Neural crest cell (in vitro differentiated cells): ENCODE measurements at regions not wholly inside any gene's neighbourhood (a gene's known extent, or its start where the extent isn't known, plus 50 kb on each side); places are given as distances from the start of the nearest gene placed in this dataset.

Experiments
- DNase-seq: peaks from one replicate; pipeline ENCODE4 v3.0.0; 2021; ENCODE audit warnings: low read depth, mixed read lengths, low spot score
- H3K27ac Mint-ChIP-seq: one replicate; pipeline ENCODE4 v1.8.0; 2021; ENCODE audit warnings: mild to moderate bottlenecking, mixed read lengths; ENCODE audit not compliant: unreplicated experiment
- H3K27me3 Mint-ChIP-seq: 2 replicates; pipeline ENCODE4 v1.8.0; 2021; ENCODE audit warnings: low read depth, mild to moderate bottlenecking, mixed read lengths
- H3K36me3 Mint-ChIP-seq: 2 replicates; pipeline ENCODE4 v1.8.0; 2021; ENCODE audit warnings: low read depth, mild to moderate bottlenecking, mixed read lengths
- H3K4me1 Mint-ChIP-seq: 2 replicates; pipeline ENCODE4 v1.8.0; 2021; ENCODE audit warnings: mixed read lengths
- H3K4me3 Mint-ChIP-seq: one replicate; pipeline ENCODE4 v1.8.0; 2021; ENCODE audit warnings: mild to moderate bottlenecking, mixed read lengths
- H3K9me3 Mint-ChIP-seq: 2 replicates; pipeline ENCODE4 v1.8.0; 2021; ENCODE audit warnings: mixed read lengths
- TF ChIP-seq, protein P1 (sequence below): fragments of 200-600 bp; sonication (generic); conservative IDR thresholded peaks from 2 replicates; pipeline ENCODE4 v1.5.0; 2021; ENCODE audit warnings: antibody characterized with exemption, mild to moderate bottlenecking

DNA sequence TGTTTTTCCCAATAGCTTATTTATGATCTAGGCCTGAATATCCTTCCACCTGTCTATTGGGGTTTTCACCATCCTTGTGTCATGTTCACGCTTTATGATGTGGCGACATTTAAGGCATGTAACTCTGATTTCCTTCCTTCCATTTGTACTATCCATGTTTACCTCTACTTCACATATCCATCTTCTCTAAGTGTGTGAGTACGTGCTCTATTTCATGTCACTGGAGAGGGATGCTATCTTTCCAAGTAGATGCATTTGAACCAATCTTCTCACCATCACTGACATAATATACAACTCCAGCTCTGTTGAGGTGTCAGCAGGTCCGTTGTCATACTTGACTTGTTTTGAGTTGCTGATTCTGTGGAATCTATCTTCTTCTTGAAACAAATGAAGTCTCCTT lies 283.2 kb downstream of the PTBP2 start:
- Mint-ChIP-seq H3K27ac (no peak overlapping the region), H3K36me3 (no peaks in the 10 kb centered on the region), H3K4me1 (no peaks in the 10 kb centered on the region), H3K4me3 (no peak overlapping the region), H3K9me3 (peaks cover 1% of the 10 kb centered on the region), H3K27me3 (no peaks in the 10 kb centered on the region)
- DNase-seq: no peak
- TF ChIP-seq, protein P1, sequence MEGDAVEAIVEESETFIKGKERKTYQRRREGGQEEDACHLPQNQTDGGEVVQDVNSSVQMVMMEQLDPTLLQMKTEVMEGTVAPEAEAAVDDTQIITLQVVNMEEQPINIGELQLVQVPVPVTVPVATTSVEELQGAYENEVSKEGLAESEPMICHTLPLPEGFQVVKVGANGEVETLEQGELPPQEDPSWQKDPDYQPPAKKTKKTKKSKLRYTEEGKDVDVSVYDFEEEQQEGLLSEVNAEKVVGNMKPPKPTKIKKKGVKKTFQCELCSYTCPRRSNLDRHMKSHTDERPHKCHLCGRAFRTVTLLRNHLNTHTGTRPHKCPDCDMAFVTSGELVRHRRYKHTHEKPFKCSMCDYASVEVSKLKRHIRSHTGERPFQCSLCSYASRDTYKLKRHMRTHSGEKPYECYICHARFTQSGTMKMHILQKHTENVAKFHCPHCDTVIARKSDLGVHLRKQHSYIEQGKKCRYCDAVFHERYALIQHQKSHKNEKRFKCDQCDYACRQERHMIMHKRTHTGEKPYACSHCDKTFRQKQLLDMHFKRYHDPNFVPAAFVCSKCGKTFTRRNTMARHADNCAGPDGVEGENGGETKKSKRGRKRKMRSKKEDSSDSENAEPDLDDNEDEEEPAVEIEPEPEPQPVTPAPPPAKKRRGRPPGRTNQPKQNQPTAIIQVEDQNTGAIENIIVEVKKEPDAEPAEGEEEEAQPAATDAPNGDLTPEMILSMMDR: no peak

DNA sequence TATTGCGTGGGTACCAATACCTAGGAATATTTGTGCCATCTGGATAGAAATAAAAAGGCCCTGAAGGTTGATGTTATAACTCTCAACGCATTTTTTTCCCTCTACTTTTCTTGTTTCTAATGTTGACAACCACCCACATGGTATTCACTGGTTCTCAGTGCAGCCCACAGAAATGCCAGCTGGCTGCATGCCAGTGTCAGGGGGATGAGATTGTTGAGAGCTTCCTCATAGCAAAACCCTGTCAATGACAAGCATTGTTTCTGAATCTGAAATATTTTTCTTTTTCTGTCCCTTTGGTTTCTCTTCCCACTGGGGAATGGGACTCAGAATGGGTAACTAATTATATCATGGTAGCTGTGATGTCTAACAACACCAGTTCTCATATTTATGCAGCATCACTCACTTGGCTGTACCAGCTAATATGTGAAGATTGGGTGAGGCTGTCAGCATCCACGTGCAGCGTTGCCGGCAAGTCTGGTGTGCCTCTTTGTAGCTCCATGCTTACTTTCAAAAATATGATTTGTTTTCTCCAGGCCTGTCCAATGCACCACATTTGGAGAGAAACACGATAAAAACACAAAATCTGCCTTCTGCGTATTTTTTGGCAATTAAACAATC lies 284.6 kb downstream of the PTBP2 start:
- Mint-ChIP-seq H3K27me3 (no peaks in the 10 kb centered on the region), H3K27ac (no peak overlapping the region), H3K36me3 (no peaks in the 10 kb centered on the region), H3K9me3 (peaks cover 2% of the 10 kb centered on the region), H3K4me3 (no peak overlapping the region), H3K4me1 (no peaks in the 10 kb centered on the region)
- TF ChIP-seq, protein P1: no peak
- no peak for DNase-seq

DNA sequence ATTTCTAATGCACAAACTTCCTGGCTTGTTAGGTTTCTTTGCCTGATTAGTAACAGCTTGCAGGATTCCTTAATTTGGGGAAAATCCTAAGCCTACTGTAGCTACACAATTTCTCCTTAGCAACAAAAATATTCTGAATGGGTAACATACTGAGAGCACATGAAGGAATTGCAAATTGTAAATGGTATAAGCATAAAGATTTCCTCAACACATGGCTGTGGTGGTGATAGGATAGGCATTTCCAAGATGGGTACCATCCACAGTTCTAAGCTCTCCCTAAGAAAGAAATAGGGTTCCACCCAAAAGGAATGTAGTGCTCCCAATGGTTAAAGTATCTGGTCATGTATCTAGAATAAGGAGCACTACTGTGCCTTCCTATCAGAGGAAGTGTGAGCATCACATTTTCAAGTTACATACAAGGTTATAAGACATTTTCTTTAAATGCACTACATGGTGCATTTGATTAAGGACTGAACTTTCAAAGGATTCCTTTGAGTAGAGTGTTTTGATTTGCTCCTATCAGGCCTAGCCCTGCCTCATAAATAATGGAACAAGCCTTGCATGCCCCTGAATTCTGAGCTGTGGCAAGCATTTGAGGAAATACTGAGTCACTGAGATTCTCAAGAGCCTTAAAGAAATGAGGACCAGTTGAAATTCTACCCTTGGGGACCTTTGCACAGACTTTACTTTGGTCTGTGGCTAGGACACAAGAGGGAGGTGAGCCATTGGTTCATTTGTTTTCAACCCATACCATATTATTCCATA lies 286.4 kb downstream of the PTBP2 start:
- Mint-ChIP-seq H3K27ac (no peak overlapping the region), H3K27me3 (no peaks in the 10 kb centered on the region), H3K4me3 (no peak overlapping the region), H3K36me3 (no peaks in the 10 kb centered on the region), H3K4me1 (no peaks in the 10 kb centered on the region), H3K9me3 (peaks cover 5% of the 10 kb centered on the region)
- TF ChIP-seq, protein P1: no peak
- DNase-seq: no peak

DNA sequence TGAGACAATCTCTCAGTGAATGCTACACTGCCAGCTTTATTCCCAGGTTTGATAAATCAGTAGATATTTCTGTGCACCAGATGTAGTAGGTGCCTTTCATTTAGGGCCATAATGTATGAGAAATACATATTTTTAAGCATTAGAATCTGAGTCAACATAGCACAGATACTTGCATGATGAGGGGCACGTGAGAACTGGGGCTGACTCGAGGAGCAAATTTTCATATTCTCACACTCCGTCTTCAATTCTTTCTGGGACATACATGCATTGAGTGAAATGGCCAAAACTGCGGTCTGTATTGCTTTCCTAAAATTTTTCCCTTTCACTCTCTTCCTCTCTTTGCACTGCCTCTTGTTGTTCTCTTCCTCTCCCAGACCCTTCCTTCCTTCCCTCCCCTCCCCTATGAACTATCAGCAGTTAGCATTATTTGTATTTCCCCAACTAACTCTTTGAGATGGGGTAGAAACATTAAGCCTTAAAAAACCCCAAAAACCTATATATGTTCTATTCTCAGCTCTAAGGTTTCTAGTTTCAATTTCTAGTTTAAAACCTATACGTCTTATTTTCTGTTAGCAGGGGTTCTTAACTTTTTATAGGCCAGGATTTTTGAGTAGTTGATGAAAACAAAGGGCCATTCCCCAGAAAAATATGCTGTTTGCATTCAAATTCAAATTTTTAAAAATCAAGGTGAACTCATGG lies 289.1 kb downstream of the PTBP2 start:
- H3K27ac Mint-ChIP-seq: no peak overlapping the region
- no peaks in the 10 kb centered on the region for H3K36me3 Mint-ChIP-seq
- DNase-seq: no peak
- TF ChIP-seq, protein P1: no peak
- H3K4me1 Mint-ChIP-seq: no peaks in the 10 kb centered on the region
- no peak overlapping the region for H3K4me3 Mint-ChIP-seq
- H3K9me3 Mint-ChIP-seq: peaks cover 5% of the 10 kb centered on the region
- no peaks in the 10 kb centered on the region for H3K27me3 Mint-ChIP-seq

DNA sequence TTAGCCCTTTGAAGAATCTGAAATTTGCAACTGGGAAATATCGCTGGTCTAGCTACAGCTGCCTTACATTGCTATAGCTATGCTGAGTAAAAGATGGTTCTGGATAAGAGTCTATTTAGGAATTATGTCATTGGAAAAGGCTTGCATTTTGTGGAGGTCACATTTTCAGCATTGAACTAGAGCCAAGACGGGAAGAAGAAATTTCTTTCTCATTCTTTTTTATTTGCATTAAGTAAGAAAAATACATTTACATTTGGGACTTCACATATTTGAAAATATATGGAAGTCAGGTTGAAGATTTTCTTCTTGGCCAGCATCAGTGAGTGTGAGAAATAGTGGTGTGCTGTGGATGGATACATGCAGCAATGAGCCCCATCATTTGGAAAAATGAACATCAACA lies 291.6 kb downstream of the PTBP2 start:
- H3K4me1 Mint-ChIP-seq: no peaks in the 10 kb centered on the region
- TF ChIP-seq, protein P1: no peak
- H3K4me3 Mint-ChIP-seq: no peak overlapping the region
- no peaks in the 10 kb centered on the region for H3K27me3 Mint-ChIP-seq
- no peak for DNase-seq
- no peak overlapping the region for H3K27ac Mint-ChIP-seq
- H3K9me3 Mint-ChIP-seq: peaks cover 5% of the 10 kb centered on the region
- no peaks in the 10 kb centered on the region for H3K36me3 Mint-ChIP-seq
